Smooth muscle cell (in vitro differentiated cells): ENCODE measurements at regions not wholly inside any gene's neighbourhood (a gene's known extent, or its start where the extent isn't known, plus 50 kb on each side); places are given as distances from the start of the nearest gene placed in this dataset.

Experiments
- DNase-seq: peaks from one replicate; lab custom pipeline; 2025; ENCODE audit not compliant: unreplicated experiment; lab: John Stamatoyannopoulos, UW
- H2AFZ ChIP-seq: fragments of 200-600 bp; sonication (generic); 2 replicates; pipeline ENCODE4 v1.6.0; 2016; ENCODE audit warnings: antibody characterized with exemption, low read depth, mild to moderate bottlenecking
- H3F3A ChIP-seq: fragments of 200-600 bp; sonication (generic); 2 replicates; pipeline ENCODE4 v1.6.0; 2017; ENCODE audit warnings: antibody characterized with exemption, low read depth
- H3K27ac ChIP-seq: fragments of 200-600 bp; sonication (generic); 2 replicates; pipeline ENCODE4 v1.5.1; 2016; ENCODE audit warnings: low read depth, mild to moderate bottlenecking
- H3K27me3 ChIP-seq: fragments of 200-600 bp; sonication (generic); 2 replicates; pipeline ENCODE4 v1.6.1; 2016; ENCODE audit warnings: low read depth, mild to moderate bottlenecking
- H3K36me3 ChIP-seq: fragments of 200-600 bp; sonication (generic); 2 replicates; pipeline ENCODE4 v1.5.1; 2016; ENCODE audit warnings: low read depth
- H3K4me1 ChIP-seq: fragments of 200-600 bp; sonication (generic); 2 replicates; pipeline ENCODE4 v1.5.1; 2016; ENCODE audit warnings: low read depth
- H3K4me2 ChIP-seq: fragments of 200-600 bp; sonication (generic); 2 replicates; pipeline ENCODE4 v1.6.0; 2016; ENCODE audit warnings: mild to moderate bottlenecking
- H3K4me3 ChIP-seq: fragments of 200-600 bp; sonication (generic); 2 replicates; pipeline ENCODE4 v1.5.1; 2016; ENCODE audit warnings: mild to moderate bottlenecking
- H3K79me2 ChIP-seq: fragments of 200-600 bp; sonication (generic); 2 replicates; pipeline ENCODE4 v1.6.0; 2016; ENCODE audit warnings: low read depth, mild to moderate bottlenecking
- H3K9ac ChIP-seq: fragments of 200-600 bp; sonication (generic); 2 replicates; pipeline ENCODE4 v1.6.0; 2016; ENCODE audit warnings: low read depth
- H3K9me3 ChIP-seq: fragments of 200-600 bp; sonication (generic); replicated peaks from 2 replicates; pipeline ENCODE4 v1.5.1; 2016; ENCODE audit warnings: low read depth
- H4K20me1 ChIP-seq: fragments of 200-600 bp; sonication (generic); 2 replicates; pipeline ENCODE4 v1.6.0; 2016; ENCODE audit warnings: low read depth
- CTCF ChIP-seq: fragments of 200-600 bp; sonication (generic); IDR thresholded peaks from 2 replicates; pipeline ENCODE4 v1.5.1; 2017; ENCODE audit warnings: borderline replicate concordance, mild to moderate bottlenecking, antibody characterized with exemption; ENCODE audit not compliant: insufficient read depth, poor library complexity, severe bottlenecking
- WGBS: methylation state at CpG from one replicate; pipeline ENCODE4 v1.1.7; 2016; ENCODE audit warnings: low lambda C conversion rate; 5-methylcytosine and 5-hydroxymethylcytosine counted together

GRCh38 chr5:74148321-74148720, 492.2 kb downstream of the ENC1 start:
- no peak overlapping the region for H2AFZ ChIP-seq
- TF ChIP-seq CTCF = no peak
- H3K9ac ChIP-seq = no peak overlapping the region
- H3K4me1 ChIP-seq = no peaks in the 10 kb centered on the region
- H3K27ac ChIP-seq = no peak overlapping the region
- no peak overlapping the region for H3K4me3 ChIP-seq
- no peaks in the 10 kb centered on the region for H3K9me3 ChIP-seq
- no peaks in the 10 kb centered on the region for H4K20me1 ChIP-seq
- H3K79me2 ChIP-seq = no peaks in the 10 kb centered on the region
- H3K4me2 ChIP-seq = no peak overlapping the region
- H3K27me3 ChIP-seq = no peaks in the 10 kb centered on the region
- H3K36me3 ChIP-seq = no peaks in the 10 kb centered on the region
- H3F3A ChIP-seq = no peaks in the 10 kb centered on the region
- DNase-seq = no peak

GRCh38 chr5:74146796-74147195, 493.7 kb downstream of the ENC1 start:
- Histone ChIP-seq H3K4me3 (no peak overlapping the region), H3K79me2 (no peaks in the 10 kb centered on the region), H3K27me3 (no peaks in the 10 kb centered on the region), H3F3A (no peaks in the 10 kb centered on the region), H4K20me1 (no peaks in the 10 kb centered on the region), H3K9ac (no peak overlapping the region), H3K4me2 (no peak overlapping the region), H2AFZ (no peak overlapping the region), H3K36me3 (no peaks in the 10 kb centered on the region), H3K9me3 (no peaks in the 10 kb centered on the region), H3K4me1 (no peaks in the 10 kb centered on the region), H3K27ac (no peak overlapping the region)
- TF ChIP-seq CTCF = no peak
- no peak for DNase-seq
- 86% methylated on average over 1 of the region's 1 CpG for whole genome bisulfite sequencing

- H3K9me3 ChIP-seq = no peaks in the 10 kb centered on the region
- no peaks in the 10 kb centered on the region for H3K79me2 ChIP-seq
- no peak overlapping the region for H2AFZ ChIP-seq
- H3K4me1 ChIP-seq = no peaks in the 10 kb centered on the region
- H3K27me3 ChIP-seq = no peaks in the 10 kb centered on the region
- no peaks in the 10 kb centered on the region for H3F3A ChIP-seq
- H3K4me3 ChIP-seq = no peak overlapping the region
- 86% methylated on average over 9 of the region's 9 CpGs for WGBS
- H3K36me3 ChIP-seq = no peaks in the 10 kb centered on the region
- H4K20me1 ChIP-seq = no peaks in the 10 kb centered on the region
- no peak for DNase-seq
- no peak overlapping the region for H3K4me2 ChIP-seq
- no peak overlapping the region for H3K9ac ChIP-seq
- TF ChIP-seq CTCF = no peak
- H3K27ac ChIP-seq = no peak overlapping the region
These were observed 494.6 kb downstream of the ENC1 start for GRCh38 chr5:74145951-74146350.

GRCh38 chr5:74143721-74144330, 496.7 kb downstream of the ENC1 start:
- H3K4me2 ChIP-seq = no peak overlapping the region
- TF ChIP-seq CTCF = no peak
- no peaks in the 10 kb centered on the region for H3F3A ChIP-seq
- no peaks in the 10 kb centered on the region for H3K4me1 ChIP-seq
- no peaks in the 10 kb centered on the region for H3K27me3 ChIP-seq
- 85% methylated on average over 16 of the region's 16 CpGs for WGBS
- no peak for DNase-seq
- no peak overlapping the region for H3K27ac ChIP-seq
- H2AFZ ChIP-seq = no peak overlapping the region
- no peaks in the 10 kb centered on the region for H3K36me3 ChIP-seq
- H3K9me3 ChIP-seq = no peaks in the 10 kb centered on the region
- H3K79me2 ChIP-seq = no peaks in the 10 kb centered on the region
- H3K4me3 ChIP-seq = no peak overlapping the region
- no peak overlapping the region for H3K9ac ChIP-seq
- H4K20me1 ChIP-seq = no peaks in the 10 kb centered on the region
